ENCODE measurements at regions not wholly inside any gene's neighbourhood (a gene's known extent, or its start where the extent isn't known, plus 50 kb on each side); places are given as distances from the start of the nearest gene placed in this dataset.

DNA sequence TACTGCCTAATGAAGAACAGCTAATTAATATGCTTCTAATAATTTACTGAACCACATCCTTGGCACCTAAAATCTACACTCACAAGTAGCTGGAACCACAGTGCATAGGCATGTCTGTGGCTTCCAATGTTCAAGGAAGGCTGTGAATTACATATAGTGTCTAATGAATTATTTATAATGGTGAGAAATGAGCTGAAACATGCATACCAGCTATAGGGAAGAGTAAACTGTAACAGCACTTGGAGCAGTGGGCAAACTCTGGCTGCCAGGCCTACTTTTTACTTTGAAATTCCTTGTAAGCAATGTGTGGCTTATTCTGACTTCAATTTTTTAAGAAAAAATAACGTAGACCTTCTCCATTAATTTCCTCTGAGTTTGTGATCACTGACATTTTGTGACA lies 953.2 kb upstream of the CDH8 start:
- TF ChIP-seq, protein P1, sequence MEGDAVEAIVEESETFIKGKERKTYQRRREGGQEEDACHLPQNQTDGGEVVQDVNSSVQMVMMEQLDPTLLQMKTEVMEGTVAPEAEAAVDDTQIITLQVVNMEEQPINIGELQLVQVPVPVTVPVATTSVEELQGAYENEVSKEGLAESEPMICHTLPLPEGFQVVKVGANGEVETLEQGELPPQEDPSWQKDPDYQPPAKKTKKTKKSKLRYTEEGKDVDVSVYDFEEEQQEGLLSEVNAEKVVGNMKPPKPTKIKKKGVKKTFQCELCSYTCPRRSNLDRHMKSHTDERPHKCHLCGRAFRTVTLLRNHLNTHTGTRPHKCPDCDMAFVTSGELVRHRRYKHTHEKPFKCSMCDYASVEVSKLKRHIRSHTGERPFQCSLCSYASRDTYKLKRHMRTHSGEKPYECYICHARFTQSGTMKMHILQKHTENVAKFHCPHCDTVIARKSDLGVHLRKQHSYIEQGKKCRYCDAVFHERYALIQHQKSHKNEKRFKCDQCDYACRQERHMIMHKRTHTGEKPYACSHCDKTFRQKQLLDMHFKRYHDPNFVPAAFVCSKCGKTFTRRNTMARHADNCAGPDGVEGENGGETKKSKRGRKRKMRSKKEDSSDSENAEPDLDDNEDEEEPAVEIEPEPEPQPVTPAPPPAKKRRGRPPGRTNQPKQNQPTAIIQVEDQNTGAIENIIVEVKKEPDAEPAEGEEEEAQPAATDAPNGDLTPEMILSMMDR (IDR thresholded peaks at IDR 0.05): no peak

DNA sequence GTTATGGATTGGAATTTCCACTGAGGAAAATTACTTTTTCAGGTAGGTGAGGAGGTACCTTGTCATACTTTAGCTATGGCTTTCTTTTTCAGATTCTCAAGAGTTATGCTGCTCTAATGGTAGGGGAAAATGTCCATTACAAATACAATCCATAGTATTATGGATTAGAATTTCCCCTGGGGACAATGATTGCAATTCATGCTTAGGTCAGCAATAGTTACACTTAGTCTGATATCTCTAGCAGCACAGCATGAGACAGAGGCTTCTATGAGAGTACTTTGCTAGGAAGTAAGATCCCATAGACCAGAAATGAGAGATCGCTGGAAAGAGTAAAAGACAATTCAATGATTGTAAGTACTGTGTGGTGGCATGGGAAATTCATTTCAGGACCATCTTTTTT lies 949.5 kb upstream of the CDH8 start:
- TF ChIP-seq, protein P1 (IDR thresholded peaks at IDR 0.05): no peak

DNA sequence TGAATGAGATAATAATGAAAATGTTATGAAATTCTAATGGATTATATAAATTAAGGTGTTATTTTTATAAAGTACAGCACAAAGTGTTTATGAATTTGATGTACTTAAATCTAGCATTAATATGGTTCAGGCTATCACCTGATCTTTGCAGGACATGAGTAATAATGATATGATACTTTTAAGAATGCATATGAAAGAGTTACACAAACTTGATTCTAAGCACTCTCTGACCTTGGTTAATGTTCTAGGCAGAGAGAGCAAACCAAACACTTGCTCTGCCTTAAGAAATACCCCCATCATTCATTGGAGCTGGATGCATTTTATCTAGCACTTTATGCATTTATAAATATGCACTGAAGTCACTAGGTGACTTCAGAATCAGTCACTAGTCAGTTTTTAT lies 942.2 kb upstream of the CDH8 start:
- TF ChIP-seq, protein P1 (IDR thresholded peaks at IDR 0.05): no peak

DNA sequence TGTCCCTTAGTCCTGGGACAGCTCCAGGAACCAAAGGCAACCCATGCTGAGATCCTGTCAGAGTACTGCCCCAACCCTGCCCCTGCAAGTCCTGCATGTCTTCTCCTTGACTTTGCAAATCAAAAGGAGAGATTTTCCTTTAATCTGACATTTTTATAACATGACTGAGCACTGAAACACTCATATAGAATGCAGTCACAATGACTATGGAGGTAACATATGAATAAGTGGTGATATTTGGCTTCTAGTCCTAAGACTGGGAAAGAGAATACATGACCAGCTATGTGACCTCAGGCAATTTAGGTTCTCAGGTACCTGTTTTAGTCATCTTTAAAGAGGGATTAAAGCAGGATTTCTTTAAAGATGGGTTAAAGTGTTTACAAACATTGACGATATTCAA lies 941.6 kb upstream of the CDH8 start:
- TF ChIP-seq, protein P1 (IDR thresholded peaks at IDR 0.05): no peak

DNA sequence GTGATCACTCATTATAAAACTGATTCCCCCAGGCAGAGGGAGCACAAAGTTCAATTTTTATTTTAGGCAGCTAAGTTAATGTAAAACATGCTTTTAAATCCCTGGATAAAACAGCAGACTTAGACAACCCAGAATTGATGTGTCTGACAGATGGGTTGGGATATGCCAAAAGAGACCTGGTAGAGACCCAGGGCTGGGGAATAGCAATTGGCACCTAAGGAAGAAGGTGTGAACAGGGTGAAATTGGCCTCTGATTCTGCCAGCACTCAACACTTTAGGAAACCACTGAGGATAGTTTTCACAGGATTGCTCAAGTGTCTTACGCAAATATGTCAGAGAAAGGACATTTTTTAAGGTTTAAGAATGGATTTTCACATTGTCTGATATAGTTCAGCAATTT lies 938.2 kb upstream of the CDH8 start:
- TF ChIP-seq, protein P1 (IDR thresholded peaks at IDR 0.05): no peak

DNA sequence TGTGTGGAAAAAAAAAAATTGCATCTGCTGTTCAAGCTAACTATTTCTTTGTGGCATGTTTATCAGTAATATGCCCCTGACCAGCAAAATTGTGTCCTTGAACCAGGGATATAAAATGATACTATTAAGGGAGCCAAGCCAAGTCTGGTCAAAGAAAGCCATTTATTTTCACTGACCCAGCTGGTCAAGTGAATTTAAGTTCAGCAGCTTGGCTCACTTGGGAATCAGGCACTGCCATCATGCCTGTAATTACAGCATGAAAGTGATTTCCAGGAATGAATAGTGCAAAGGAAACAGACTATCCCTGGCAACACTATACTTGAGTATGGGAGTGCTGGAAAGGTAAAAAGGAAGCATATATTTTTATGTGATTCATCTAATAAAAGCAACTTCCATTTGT lies 934.6 kb upstream of the CDH8 start:
- TF ChIP-seq, protein P1 (IDR thresholded peaks at IDR 0.05): no peak

DNA sequence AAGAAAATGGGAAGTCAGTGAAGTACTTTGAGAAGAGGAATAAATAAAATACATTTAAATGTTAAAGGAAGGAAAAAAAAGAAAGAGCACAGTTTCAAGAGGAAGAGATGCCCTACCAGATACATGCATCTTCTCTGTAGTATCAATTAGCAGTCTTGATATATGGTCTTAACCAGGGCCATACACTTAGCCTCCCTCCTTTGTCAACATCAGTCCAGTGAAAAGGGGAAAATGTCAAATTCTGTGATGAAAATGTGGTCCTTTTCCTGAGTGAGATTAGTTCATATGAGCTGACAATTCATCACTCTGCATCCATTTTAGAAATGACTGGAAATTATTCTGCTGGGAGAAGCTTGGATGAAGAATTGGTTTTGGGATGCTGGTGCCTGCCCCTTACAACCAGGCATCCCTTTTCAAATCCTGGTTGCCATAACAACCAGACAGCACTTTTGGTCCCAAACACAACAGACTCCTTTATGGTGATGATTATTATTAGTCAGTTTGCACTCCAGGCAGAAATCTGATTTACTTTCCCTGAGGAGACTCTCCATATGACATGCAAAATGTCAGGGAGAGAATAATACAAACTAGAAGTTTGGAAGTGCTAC lies 933.6 kb upstream of the CDH8 start:
- TF ChIP-seq, protein P1 (IDR thresholded peaks at IDR 0.05): no peak

DNA sequence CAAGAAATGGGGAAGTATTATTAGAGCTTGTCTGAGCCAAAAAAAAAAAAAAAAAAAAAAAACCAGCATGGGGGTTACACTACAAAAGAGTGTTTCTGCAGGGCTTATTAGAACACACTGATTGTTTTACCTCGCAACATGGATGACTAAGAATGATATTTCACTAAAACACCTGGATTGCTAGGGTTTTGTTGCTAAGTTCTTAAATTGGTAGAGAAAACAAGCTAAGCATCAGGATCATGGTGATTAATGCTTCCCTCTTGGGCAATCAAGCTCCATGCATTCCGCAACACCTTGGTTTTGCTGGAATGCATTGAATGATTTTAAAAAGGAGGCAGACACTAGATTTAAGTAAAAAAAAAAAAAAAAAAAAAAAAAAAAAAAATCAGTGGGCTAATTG lies 931.4 kb upstream of the CDH8 start:
- TF ChIP-seq, protein P1 (IDR thresholded peaks at IDR 0.05): no peak
